PC-9 (cell line): ENCODE measurements at regions not wholly inside any gene's neighbourhood (a gene's known extent, or its start where the extent isn't known, plus 50 kb on each side); places are given as distances from the start of the nearest gene placed in this dataset.
"Not testable (repeated sequence)": the region's sequence is repeated elsewhere in the genome, so short reads cannot be mapped to it uniquely, and the experiment has no call there.

Experiments
- BruUV-seq: library from RNA; stranded (reverse); fragments of 400-500 nt; replicated peaks from 2 replicates; lab custom pipeline; 2021; lab: Mats Ljungman, UMichigan
- CTCF ChIA-PET: fragments of 300-600 bp; sonication (Branson Sonifier 250); formaldehyde crosslinking; loops from one replicate; lab custom pipeline; 2022; ENCODE audit warnings: antibody characterized with exemption; lab: Charles Lee
- POLR2A ChIA-PET: fragments of 300-600 bp; sonication (Branson Sonifier 250); formaldehyde crosslinking; loops from one replicate; lab custom pipeline; 2022; ENCODE audit warnings: antibody characterized with exemption; ENCODE audit not compliant: unreplicated experiment; lab: Charles Lee
- DNase-seq, 2 experiments: peaks; one replicate each; pipeline versions ENCODE4 v3.0.0 to v3.0.0-alpha.2; 2015 to 2022; ENCODE audit warnings: mixed read lengths in 1 of 2
- H2AFZ ChIP-seq: fragments of 200-600 bp; sonication (generic); 2 replicates; pipeline ENCODE4 v1.8.1; 2017; ENCODE audit warnings: antibody characterized with exemption
- H3F3A ChIP-seq: fragments of 200-600 bp; sonication (generic); 2 replicates; pipeline ENCODE4 v1.8.1; 2017; ENCODE audit warnings: antibody characterized with exemption, mild to moderate bottlenecking, low read depth; ENCODE audit not compliant: insufficient read depth
- H3K27ac ChIP-seq: fragments of 200-600 bp; sonication (generic); 2 replicates; pipeline ENCODE4 v1.6.1; 2016; ENCODE audit warnings: mixed run types
- H3K27me3 ChIP-seq: fragments of 200-600 bp; sonication (generic); 2 replicates; pipeline ENCODE4 v1.6.1; 2016; ENCODE audit warnings: low read depth, mixed run types; ENCODE audit not compliant: insufficient read depth
- H3K36me3 ChIP-seq: fragments of 200-600 bp; sonication (generic); 2 replicates; pipeline ENCODE4 v1.6.1; 2016; ENCODE audit warnings: low read depth, mixed run types
- H3K4me1 ChIP-seq: fragments of 200-600 bp; sonication (generic); replicated peaks from 2 replicates; pipeline ENCODE4 v1.6.1; 2016; ENCODE audit warnings: mixed run types; ENCODE audit not compliant: insufficient read depth
- H3K4me2 ChIP-seq: fragments of 200-600 bp; sonication (generic); 2 replicates; pipeline ENCODE4 v1.6.1; 2017; ENCODE audit warnings: mixed run types
- H3K4me3 ChIP-seq: fragments of 200-600 bp; sonication (generic); 2 replicates; pipeline ENCODE4 v1.6.1; 2016; ENCODE audit warnings: mixed run types
- H3K79me2 ChIP-seq: fragments of 200-600 bp; sonication (generic); 2 replicates; pipeline ENCODE4 v1.6.1; 2017; ENCODE audit warnings: low read depth, mixed run types
- H3K9me2 ChIP-seq: fragments of 200-600 bp; sonication (generic); 2 replicates; pipeline ENCODE4 v1.8.1; 2017; ENCODE audit warnings: mild to moderate bottlenecking; ENCODE audit not compliant: insufficient read depth
- H3K9me3 ChIP-seq: fragments of 200-600 bp; sonication (generic); 2 replicates; pipeline ENCODE4 v1.8.1; 2016; ENCODE audit warnings: low read depth; ENCODE audit not compliant: insufficient read depth
- H4K20me1 ChIP-seq: fragments of 200-600 bp; sonication (generic); 2 replicates; pipeline ENCODE4 v1.8.1; 2017; ENCODE audit not compliant: insufficient read depth
- CTCF ChIP-seq: fragments of 200-600 bp; sonication (generic); conservative IDR thresholded peaks from 2 replicates; pipeline ENCODE4 v1.6.1; 2017; ENCODE audit warnings: mixed run types, antibody characterized with exemption, mild to moderate bottlenecking, moderate library complexity
- EZH2 ChIP-seq: fragments of 200-600 bp; sonication (generic); IDR thresholded peaks from 2 replicates; pipeline ENCODE4 v1.8.0; 2017; ENCODE audit warnings: antibody characterized with exemption, low read depth
- intact Hi-C: fragments of 100-400 bp; cut with micrococcal nuclease; formaldehyde crosslinking; loops from one replicate; pipeline ENCODE4 v1.10.0; 2022; ENCODE audit not compliant: unreplicated experiment

- ChIA-PET CTCF (no interaction called here), POLR2A (no interaction called here)
- Histone ChIP-seq H3K79me2 (no peaks in the 10 kb centered on the region), H3K4me2 (no peak overlapping the region), H3K27me3 (peaks cover 84% of the 10 kb centered on the region), H3K9me3 (no peaks in the 10 kb centered on the region), H3K4me3 (no peak overlapping the region), H3K36me3 (no peaks in the 10 kb centered on the region), H2AFZ (no peak overlapping the region), H3K27ac (no peak overlapping the region), H3K4me1 (no peaks in the 10 kb centered on the region), H3K9me2 (no peaks in the 10 kb centered on the region), H3F3A (no peaks in the 10 kb centered on the region), H4K20me1 (no peaks in the 10 kb centered on the region)
- TF ChIP-seq CTCF (no peak), EZH2 (no peak)
- DNase-seq, result no peak
- intact Hi-C loops, result no loop called here
- no TSS peak for BruUV-seq
These were observed 68.9 kb upstream of the EEF2KMT start for GRCh38 chr16:5166486-5166885.

- intact Hi-C loops, POLR2A ChIA-PET, H3K36me3 ChIP-seq, H3F3A ChIP-seq, H4K20me1 ChIP-seq, H3K9me2 ChIP-seq, CTCF ChIA-PET, H3K79me2 ChIP-seq, BruUV-seq, H3K4me3 ChIP-seq, H3K4me2 ChIP-seq, H2AFZ ChIP-seq, H3K27ac ChIP-seq, DNase-seq, H3K9me3 ChIP-seq, H3K4me1 ChIP-seq: not testable (repeated sequence)
- H3K27me3 ChIP-seq, result peaks cover 83% of the 10 kb centered on the region
These were observed 67.8 kb upstream of the EEF2KMT start for GRCh38 chr16:5165429-5165828.

DNA sequence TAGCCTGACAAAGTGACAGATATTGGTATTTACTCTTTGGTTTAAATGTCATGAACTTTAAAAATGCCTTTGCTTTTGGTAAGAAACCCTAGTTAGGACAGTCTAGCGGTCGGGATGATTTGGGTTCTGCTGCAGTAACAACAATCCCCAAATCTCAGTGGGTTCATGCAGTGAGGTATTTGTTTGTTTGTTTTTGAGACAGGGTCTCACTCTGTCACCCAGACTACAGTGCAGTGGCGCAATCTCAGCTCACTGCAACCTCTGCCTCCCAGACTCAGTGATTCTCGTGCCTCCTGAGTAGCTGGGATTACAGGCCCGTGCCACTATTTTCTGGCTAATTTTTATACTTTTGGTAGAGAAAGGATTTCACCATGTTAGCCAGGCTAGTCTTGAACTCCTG, 65.2 kb upstream of the EEF2KMT start:
- H3K9me3 ChIP-seq, H4K20me1 ChIP-seq, H3K4me2 ChIP-seq, H3K4me1 ChIP-seq, DNase-seq, POLR2A ChIA-PET, CTCF ChIA-PET, H2AFZ ChIP-seq, H3K36me3 ChIP-seq, intact Hi-C loops, H3F3A ChIP-seq, H3K27ac ChIP-seq, BruUV-seq, H3K79me2 ChIP-seq, H3K4me3 ChIP-seq, H3K9me2 ChIP-seq: not testable (repeated sequence)
- peaks cover 84% of the 10 kb centered on the region for H3K27me3 ChIP-seq

GRCh38 chr16:5161888-5162287, 64.3 kb upstream of the EEF2KMT start:
- H3K4me3 ChIP-seq, POLR2A ChIA-PET, H3F3A ChIP-seq, H3K4me1 ChIP-seq, H3K9me2 ChIP-seq, BruUV-seq, H2AFZ ChIP-seq, H3K9me3 ChIP-seq, H3K4me2 ChIP-seq, CTCF ChIA-PET, intact Hi-C loops, H3K27ac ChIP-seq, H4K20me1 ChIP-seq, DNase-seq, H3K79me2 ChIP-seq, H3K36me3 ChIP-seq: not testable (repeated sequence)
- H3K27me3 ChIP-seq, result peaks cover 84% of the 10 kb centered on the region

DNA sequence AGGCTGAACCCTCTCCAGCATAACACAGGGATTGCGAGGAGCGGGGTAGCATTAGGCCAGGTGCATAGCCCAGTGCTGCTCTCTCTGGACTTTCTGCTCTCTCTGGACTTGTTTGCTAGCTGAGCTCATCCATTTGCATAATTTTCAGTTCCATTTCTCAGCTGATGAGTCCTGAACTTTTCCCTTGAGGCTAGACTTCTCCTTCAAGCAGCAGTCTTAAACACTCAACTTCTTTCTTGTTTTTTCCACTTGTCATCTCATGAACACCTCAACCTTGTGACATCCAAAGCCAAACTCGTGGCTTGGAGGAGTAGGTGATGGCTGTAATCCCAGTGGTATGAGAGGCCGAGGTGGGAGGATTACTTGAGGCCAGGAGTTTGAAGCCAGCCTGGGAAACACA, 62.4 kb upstream of the EEF2KMT start:
- H3K27me3 ChIP-seq, result peaks cover 74% of the 10 kb centered on the region
- H3K36me3 ChIP-seq, DNase-seq, H3K4me2 ChIP-seq, H2AFZ ChIP-seq, CTCF ChIA-PET, BruUV-seq, H3K4me1 ChIP-seq, H4K20me1 ChIP-seq, H3K9me3 ChIP-seq, H3K79me2 ChIP-seq, H3F3A ChIP-seq, H3K27ac ChIP-seq, intact Hi-C loops, POLR2A ChIA-PET, H3K4me3 ChIP-seq, H3K9me2 ChIP-seq: not testable (repeated sequence)

- H3F3A ChIP-seq, H3K36me3 ChIP-seq, BruUV-seq, intact Hi-C loops, H2AFZ ChIP-seq, H3K27ac ChIP-seq, H3K9me3 ChIP-seq, H3K4me1 ChIP-seq, H4K20me1 ChIP-seq, CTCF ChIA-PET, H3K4me3 ChIP-seq, DNase-seq, H3K9me2 ChIP-seq, H3K79me2 ChIP-seq, POLR2A ChIA-PET, H3K4me2 ChIP-seq: not testable (repeated sequence)
- H3K27me3 ChIP-seq, result peaks cover 73% of the 10 kb centered on the region
These were observed 61.9 kb upstream of the EEF2KMT start for GRCh38 chr16:5159537-5159936.
